ENCODE measurements at regions not wholly inside any gene's neighbourhood (a gene's known extent, or its start where the extent isn't known, plus 50 kb on each side); places are given as distances from the start of the nearest gene placed in this dataset.

DNA sequence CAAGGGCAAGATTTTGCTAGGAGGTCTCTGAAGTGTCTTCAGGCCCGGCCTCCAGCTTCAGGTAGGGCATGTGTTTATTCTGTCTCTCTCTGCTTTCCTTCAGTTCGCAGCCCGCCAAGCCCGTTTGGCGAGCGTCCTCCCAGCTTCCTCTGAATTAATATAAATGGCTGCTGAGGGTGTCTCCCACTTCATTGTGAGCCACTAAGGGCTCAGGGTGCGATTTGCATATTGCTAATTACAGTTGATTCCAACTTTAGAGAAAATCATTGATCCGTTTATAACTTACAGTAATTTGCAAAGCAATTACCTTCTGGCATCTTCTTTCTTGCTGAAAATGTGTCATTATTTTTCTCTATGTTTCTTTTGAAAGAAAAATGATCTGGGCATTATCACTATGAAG is 128.3 kb upstream of the SORCS3 start:
- CTCF ChIA-PET (ENCODE audit: unreplicated experiment): no interaction called here
- no peak for TF ChIP-seq EZH2phosphoT487 (IDR thresholded peaks at IDR 0.05; ENCODE audit: borderline replicate concordance, low read depth, low read length)
- TF ChIP-seq, protein P1, sequence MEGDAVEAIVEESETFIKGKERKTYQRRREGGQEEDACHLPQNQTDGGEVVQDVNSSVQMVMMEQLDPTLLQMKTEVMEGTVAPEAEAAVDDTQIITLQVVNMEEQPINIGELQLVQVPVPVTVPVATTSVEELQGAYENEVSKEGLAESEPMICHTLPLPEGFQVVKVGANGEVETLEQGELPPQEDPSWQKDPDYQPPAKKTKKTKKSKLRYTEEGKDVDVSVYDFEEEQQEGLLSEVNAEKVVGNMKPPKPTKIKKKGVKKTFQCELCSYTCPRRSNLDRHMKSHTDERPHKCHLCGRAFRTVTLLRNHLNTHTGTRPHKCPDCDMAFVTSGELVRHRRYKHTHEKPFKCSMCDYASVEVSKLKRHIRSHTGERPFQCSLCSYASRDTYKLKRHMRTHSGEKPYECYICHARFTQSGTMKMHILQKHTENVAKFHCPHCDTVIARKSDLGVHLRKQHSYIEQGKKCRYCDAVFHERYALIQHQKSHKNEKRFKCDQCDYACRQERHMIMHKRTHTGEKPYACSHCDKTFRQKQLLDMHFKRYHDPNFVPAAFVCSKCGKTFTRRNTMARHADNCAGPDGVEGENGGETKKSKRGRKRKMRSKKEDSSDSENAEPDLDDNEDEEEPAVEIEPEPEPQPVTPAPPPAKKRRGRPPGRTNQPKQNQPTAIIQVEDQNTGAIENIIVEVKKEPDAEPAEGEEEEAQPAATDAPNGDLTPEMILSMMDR (conservative IDR thresholded peaks at IDR 0.05; ENCODE audit: low read length): no peak

DNA sequence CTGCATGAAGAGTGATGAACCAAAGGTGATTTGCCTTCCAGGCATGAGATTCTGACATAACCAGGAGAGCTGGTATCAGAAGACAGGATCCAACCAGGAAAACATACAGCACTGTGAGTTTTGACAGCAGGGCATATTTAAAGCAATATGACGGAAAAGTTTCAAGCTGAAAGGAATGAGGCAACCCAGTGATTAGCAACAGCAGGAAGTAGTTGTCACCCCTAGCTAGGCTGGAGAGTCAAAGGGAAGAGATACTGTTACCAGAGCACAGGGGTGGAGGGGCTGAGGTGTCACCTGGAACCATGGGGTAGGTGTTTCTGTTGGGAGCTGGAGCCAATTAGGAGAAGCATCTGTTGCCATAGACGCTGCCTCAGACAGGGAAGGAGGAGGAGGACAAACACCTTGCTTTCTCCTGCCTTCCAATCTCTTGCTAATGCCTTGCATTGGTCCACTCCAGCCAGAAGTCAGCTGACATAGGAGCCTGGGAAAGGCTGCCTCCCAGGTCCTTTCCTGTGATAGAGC is 125.4 kb upstream of the SORCS3 start:
- Histone ChIP-seq H3K9me3 (ENCODE audit: low read length) (no peaks in the 10 kb centered on the region), H3K79me2 (ENCODE audit: insufficient read depth, low read depth, low read length) (no peaks in the 10 kb centered on the region), H4K20me1 (ENCODE audit: insufficient read depth, low read length) (no peaks in the 10 kb centered on the region), H3K4me2 (ENCODE audit: low read length) (no peak overlapping the region), H3K36me3 (ENCODE audit: insufficient read depth, low read length) (no peaks in the 10 kb centered on the region), H3K27ac (ENCODE audit: low read depth, low read length, poor library complexity, severe bottlenecking) (no peak overlapping the region), H3K9me2 (ENCODE audit: insufficient read depth, low read length) (no peaks in the 10 kb centered on the region), H3K4me3 (ENCODE audit: low read depth, low read length, poor library complexity, severe bottlenecking) (no peak overlapping the region), H2AFZ (ENCODE audit: low read length) (no peak overlapping the region), H3K4me1 (ENCODE audit: insufficient read depth, low read length, poor library complexity, severe bottlenecking) (no peaks in the 10 kb centered on the region)
- no TSS peak for BruUV-seq (replicated peaks)
- TF ChIP-seq, protein P1 (conservative IDR thresholded peaks at IDR 0.05; ENCODE audit: low read length): no peak
- TF ChIP-seq EZH2phosphoT487 (IDR thresholded peaks at IDR 0.05; ENCODE audit: borderline replicate concordance, low read depth, low read length): no peak
- POLR2A ChIA-PET: no interaction called here
- CTCF ChIA-PET (ENCODE audit: unreplicated experiment): interaction anchor here (0.6 kb wide), 1 partner anchor 152 kb away, joined by 3 read pairs; no protein-coding TSS in a partner anchor
- intact Hi-C loops (cut with micrococcal nuclease; ENCODE audit: unreplicated experiment): no loop called here
- DNase-seq (ENCODE audit: low spot score): no peak

More for the DNA sequence above, 128.3 kb upstream of the SORCS3 start:
- H3K79me2 ChIP-seq (ENCODE audit: insufficient read depth, low read depth, low read length): no peaks in the 10 kb centered on the region
- H2AFZ ChIP-seq (ENCODE audit: low read length): no peak overlapping the region
- H3K36me3 ChIP-seq (ENCODE audit: insufficient read depth, low read length): no peaks in the 10 kb centered on the region
- H3K27ac ChIP-seq (ENCODE audit: low read depth, low read length, poor library complexity, severe bottlenecking): no peak overlapping the region
- H3K4me3 ChIP-seq (ENCODE audit: low read depth, low read length, poor library complexity, severe bottlenecking): no peak overlapping the region
- POLR2A ChIA-PET: no interaction called here
- intact Hi-C loops (cut with micrococcal nuclease; ENCODE audit: unreplicated experiment): no loop called here
- no peaks in the 10 kb centered on the region for H4K20me1 ChIP-seq (ENCODE audit: insufficient read depth, low read length)
- DNase-seq (ENCODE audit: low spot score): no peak
- no peaks in the 10 kb centered on the region for H3K9me2 ChIP-seq (ENCODE audit: insufficient read depth, low read length)
- BruUV-seq (replicated peaks): no TSS peak
- no peak overlapping the region for H3K4me2 ChIP-seq (ENCODE audit: low read length)
- no peaks in the 10 kb centered on the region for H3K9me3 ChIP-seq (ENCODE audit: low read length)
- H3K4me1 ChIP-seq (ENCODE audit: insufficient read depth, low read length, poor library complexity, severe bottlenecking): no peaks in the 10 kb centered on the region

DNA sequence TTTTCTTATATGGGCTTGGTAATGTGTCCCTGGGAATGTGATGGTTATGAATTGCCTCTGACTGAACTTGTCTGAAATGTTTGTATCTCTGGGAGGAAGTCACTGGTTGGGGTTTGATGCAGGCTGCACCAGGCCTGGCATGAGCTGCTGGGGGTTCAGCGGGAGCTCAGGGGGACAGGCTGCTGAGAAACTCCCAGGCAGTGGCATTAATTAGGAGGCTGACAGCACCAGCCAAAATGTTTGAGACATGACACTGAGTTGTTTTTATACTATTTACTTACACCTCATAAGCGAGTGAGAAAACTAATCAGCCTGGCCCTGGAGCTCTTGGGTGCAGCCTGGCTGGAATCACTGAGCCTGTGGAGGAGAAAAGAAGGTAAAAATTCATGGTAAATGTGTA is 124.1 kb upstream of the SORCS3 start:
- ChIA-PET CTCF (ENCODE audit: unreplicated experiment) (no interaction called here), POLR2A (no interaction called here)
- Histone ChIP-seq H3K27ac (ENCODE audit: low read depth, low read length, poor library complexity, severe bottlenecking) (no peak overlapping the region), H3K4me1 (ENCODE audit: insufficient read depth, low read length, poor library complexity, severe bottlenecking) (no peaks in the 10 kb centered on the region), H4K20me1 (ENCODE audit: insufficient read depth, low read length) (no peaks in the 10 kb centered on the region), H3K36me3 (ENCODE audit: insufficient read depth, low read length) (no peaks in the 10 kb centered on the region), H3K9me3 (ENCODE audit: low read length) (no peaks in the 10 kb centered on the region), H3K9me2 (ENCODE audit: insufficient read depth, low read length) (no peaks in the 10 kb centered on the region), H2AFZ (ENCODE audit: low read length) (no peak overlapping the region), H3K4me2 (ENCODE audit: low read length) (no peak overlapping the region), H3K4me3 (ENCODE audit: low read depth, low read length, poor library complexity, severe bottlenecking) (no peak overlapping the region), H3K79me2 (ENCODE audit: insufficient read depth, low read depth, low read length) (no peaks in the 10 kb centered on the region)
- TF ChIP-seq, protein P1 (conservative IDR thresholded peaks at IDR 0.05; ENCODE audit: low read length): no peak
- TF ChIP-seq EZH2phosphoT487 (IDR thresholded peaks at IDR 0.05; ENCODE audit: borderline replicate concordance, low read depth, low read length): no peak
- intact Hi-C loops (cut with micrococcal nuclease; ENCODE audit: unreplicated experiment): no loop called here
- DNase-seq (ENCODE audit: low spot score): no peak
- BruUV-seq (replicated peaks): no TSS peak
